GM18868 (cell line): ENCODE measurements at regions not wholly inside any gene's neighbourhood (a gene's known extent, or its start where the extent isn't known, plus 50 kb on each side); places are given as distances from the start of the nearest gene placed in this dataset.
"Not testable (repeated sequence)": the region's sequence is repeated elsewhere in the genome, so short reads cannot be mapped to it uniquely, and the experiment has no call there.

Experiments
- ATAC-seq: cut with Tn5 transposase; IDR thresholded peaks from one replicate; pipeline ENCODE4 v1.9.1; 2021; ENCODE audit warnings: mild to moderate bottlenecking, moderate library complexity; ENCODE audit not compliant: unreplicated experiment

- no peak for ATAC-seq
Observed at GRCh38 chr9:90459321-90459720, 183.3 kb downstream of the DIRAS2 start.

GRCh38 chr9:90460220-90460619, 182.4 kb downstream of the DIRAS2 start:
- ATAC-seq = no peak

DNA sequence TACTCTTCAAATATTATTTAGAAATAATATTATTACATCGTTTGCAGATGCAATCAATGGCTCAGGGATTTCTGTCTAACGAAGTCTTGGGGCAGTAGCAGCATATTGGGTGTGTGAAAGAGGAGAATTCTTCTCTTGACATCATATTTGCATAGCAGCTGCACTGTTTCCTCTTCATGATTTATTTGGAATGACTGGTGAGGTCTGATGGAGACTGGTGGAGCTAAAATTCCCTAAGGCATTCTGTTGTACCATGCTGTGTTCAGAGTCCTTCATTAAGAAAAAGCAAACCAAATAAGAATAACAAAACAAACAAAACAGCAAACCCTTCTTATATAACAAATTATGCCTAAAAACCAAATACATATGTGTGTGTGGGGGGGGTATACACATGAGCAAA, 177.6 kb downstream of the DIRAS2 start:
- no peak for ATAC-seq

DNA sequence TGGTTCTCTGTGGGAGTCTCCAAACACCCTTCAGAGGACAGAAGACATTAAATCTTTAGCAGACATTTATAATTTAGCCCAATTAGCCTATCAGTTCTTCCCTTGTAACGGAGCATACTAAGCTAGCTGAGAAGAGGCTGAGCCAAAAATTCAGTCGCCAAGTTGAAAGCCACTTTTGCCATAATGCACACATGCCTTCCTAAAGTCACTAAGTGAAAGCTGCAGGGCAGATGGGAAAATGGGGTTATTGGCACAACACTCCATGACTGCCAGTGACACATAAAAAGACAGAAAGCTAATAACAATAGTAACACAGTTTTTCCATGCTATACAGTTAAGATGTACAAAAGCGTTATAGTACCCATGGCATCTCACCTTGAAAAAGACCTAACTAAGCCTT, 176.2 kb downstream of the DIRAS2 start:
- ATAC-seq = no peak

DNA sequence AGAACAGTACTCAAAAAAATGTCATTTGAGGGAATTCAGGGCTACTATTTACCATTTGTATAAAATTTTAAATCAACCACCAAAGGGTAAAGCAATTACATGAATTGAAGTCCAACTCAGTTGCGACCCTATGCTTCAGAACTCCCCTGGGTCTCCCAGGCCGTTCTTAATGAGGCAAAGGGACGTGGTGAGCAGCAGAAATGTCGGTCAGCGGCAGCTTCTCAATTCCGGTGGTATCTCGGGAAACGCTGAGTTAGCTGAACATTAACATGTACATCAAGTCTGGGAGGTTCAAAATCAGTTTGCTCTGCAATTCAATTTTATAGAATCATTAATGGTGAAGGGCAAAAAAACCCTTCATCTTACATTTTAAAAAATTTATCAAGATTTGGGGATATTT, 173.2 kb downstream of the DIRAS2 start:
- ATAC-seq = no peak

- ATAC-seq = no peak
Observed at GRCh38 chr9:90469865-90470387, 172.7 kb downstream of the DIRAS2 start.

- ATAC-seq = no peak
Observed at GRCh38 chr9:90476058-90476457, 166.6 kb downstream of the DIRAS2 start.

GRCh38 chr9:90477535-90477934, 165.1 kb downstream of the DIRAS2 start:
- ATAC-seq = no peak

DNA sequence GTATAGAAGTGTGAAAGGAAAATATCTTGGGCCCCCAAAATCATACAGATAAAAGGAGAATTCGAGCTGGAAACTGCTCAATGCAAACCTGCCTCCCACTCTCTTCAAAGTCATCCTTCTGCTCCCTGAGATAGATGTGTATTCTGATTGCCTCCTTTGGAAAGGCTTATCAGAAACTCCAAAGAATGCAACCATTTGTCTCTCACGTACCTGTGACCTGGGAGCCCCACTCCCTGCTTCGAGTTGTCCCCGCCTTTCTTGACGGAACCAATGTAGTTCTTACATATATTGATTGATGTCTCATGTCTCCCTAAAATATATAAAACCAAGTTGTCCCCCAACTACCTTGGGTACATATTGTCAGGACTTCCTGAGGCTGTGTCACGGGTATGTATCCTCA, 163.8 kb downstream of the DIRAS2 start:
- no peak for ATAC-seq

GRCh38 chr9:90485028-90485427, 157.6 kb downstream of the DIRAS2 start:
- ATAC-seq = no peak

- ATAC-seq = no peak
Observed at GRCh38 chr9:90489066-90489465, 153.6 kb downstream of the DIRAS2 start.

- ATAC-seq = no peak
Observed at GRCh38 chr9:90499761-90500160, 142.9 kb downstream of the DIRAS2 start.

GRCh38 chr9:90502134-90502533, 140.5 kb downstream of the DIRAS2 start:
- ATAC-seq = no peak

DNA sequence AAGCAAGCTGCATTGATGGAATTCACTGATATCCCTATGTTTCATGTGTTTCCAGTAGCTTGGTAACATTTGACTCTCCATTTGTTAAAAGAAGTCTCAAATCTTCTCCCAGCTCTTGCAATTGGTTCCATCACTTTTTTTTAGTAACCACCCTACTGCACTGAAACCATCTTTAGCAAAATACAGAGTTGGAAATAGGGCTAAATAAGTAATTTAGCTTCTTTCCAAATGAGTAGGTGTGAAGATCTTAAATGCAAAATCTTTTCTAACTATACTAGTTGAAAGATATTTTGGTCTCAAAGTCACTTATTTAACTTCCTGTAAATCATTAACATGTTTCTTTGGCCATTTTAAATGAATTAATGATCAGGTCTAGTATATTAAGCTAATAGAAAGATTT, 138.1 kb downstream of the DIRAS2 start:
- ATAC-seq = no peak

DNA sequence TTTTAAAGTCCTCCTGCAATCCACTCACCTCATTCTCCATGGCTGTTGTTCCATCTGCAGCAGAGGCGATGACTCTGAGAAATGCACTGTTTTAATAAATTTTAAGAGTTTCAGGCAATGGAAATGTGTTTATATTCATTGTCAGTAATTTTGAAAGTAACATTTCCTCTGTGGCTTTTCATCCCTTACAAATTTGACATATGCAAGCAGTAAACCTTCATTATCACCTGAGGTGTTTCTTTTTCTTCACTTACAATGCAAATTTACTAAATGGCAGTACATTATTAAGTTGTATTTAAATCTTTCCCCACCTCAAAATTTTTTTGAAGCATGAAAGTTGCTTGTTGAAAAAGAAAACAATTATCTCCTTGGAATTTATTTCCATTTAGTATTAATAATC, 136.9 kb downstream of the DIRAS2 start:
- no peak for ATAC-seq

DNA sequence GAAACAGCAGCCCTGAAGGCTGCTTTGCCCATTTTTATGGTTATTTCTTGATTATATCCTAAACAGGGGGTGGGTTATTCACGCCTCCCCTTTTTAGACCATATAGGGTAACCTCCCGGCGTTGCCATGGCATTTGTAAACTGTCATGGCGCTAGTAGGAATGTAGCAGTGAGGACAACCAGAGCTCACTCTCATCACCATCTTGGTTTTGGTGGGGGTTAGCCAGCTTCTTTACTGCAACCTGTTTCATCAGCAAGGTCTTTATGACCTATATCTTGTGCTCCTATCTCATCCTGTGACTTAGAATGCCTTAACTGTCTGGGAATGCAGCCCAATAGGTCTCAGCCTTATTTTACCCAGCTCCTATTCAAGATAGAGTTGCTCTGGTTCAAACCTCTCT, 136.2 kb downstream of the DIRAS2 start:
- ATAC-seq = not testable (repeated sequence)

GRCh38 chr9:90507621-90508020, 135.0 kb downstream of the DIRAS2 start:
- no peak for ATAC-seq

GRCh38 chr9:90508940-90509339, 133.7 kb downstream of the DIRAS2 start:
- ATAC-seq = no peak

GRCh38 chr9:90511711-90512110, 130.9 kb downstream of the DIRAS2 start:
- ATAC-seq = no peak

DNA sequence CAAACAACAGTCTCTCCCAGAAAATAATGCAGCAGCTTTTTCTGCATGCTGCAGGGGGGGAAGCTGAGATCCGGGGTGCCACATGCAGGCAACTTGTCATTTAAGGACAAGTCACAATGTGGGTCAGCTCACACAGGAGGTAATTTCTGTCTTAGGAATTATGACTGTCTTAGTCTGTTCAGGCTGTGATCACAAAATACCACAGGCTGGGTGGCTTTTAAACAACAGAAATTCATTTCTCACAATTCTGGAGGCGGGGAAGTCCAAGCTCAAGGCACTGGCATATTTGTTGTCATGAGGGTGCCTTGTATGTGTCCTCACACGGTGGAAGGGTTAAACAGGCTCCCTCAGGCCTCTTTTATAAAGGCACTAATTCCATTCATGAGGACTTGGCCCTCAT, 127.7 kb downstream of the DIRAS2 start:
- ATAC-seq = no peak

DNA sequence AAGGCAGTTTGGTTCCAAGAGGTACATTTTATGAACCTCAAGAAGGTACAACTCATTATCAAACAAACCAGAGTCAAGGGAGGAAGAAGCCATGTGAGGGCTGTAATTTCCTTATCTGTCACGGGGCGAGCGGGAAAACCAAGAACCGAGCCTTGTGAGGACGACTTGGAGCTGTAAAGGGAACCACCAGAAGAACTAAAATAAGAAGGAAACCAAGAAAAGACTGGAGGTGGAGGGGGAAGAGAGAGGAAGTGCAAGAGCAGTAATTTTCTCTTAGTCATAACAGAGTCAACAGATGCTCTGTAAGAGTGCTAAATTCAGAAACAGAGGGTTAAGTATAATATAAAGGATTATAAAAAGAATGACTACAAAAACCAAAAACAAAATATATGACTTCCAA, 127.1 kb downstream of the DIRAS2 start:
- ATAC-seq = peak; percentile 53

GRCh38 chr9:90517103-90517502, 125.5 kb downstream of the DIRAS2 start:
- no peak for ATAC-seq

DNA sequence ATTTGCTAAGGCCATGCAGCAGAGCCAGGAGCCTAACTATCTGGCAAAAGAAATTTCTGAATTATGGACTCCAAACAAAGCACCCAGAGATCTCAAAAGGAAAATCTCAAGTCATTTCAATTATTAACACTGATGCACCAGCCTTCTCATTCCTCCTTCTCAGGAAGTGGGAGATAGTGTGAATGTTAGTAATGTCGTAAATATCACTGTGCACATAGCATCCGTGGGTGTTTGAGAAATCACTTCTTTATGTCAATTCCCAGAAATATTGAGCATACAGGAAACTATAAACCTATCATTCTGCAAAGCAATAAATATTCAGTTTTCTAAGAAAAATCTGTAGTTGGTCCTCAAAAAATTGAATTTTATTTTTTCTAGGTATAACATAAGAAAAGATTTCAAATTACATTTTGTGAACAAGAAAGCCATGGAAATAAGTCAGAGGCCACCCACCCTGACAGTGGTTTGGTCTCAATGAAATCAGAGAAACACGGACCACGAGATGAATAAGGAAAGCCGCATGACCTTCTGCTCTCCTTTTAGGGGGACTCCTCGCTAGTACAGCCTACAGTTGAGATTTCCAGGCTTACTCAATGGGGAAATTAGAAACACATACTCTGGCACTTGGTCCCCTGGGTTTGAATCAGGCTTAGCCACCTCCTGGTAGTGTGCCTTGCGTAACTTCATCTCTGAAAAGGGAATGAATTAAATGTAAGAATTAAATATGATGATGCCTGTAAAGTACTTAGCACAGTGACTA, 120.6 kb downstream of the DIRAS2 start:
- no peak for ATAC-seq
